OCI-LY3 (cell line): ENCODE measurements at regions not wholly inside any gene's neighbourhood (a gene's known extent, or its start where the extent isn't known, plus 50 kb on each side); places are given as distances from the start of the nearest gene placed in this dataset.

Source experiments
- H2AFZ ChIP-seq: fragments of 200-600, 300-600 bp; shearing (Covaris generic); 2 replicates; pipeline ENCODE4 v1.6.0; 2014; ENCODE audit warnings: antibody characterized with exemption, low read depth, low read length
- H3K27ac ChIP-seq: fragments of 200-600, 300-600 bp; sonication (generic); 2 replicates; pipeline ENCODE4 v1.5.1; 2014; ENCODE audit warnings: mild to moderate bottlenecking, low read length, moderate library complexity, mixed read lengths
- H3K27me3 ChIP-seq: fragments of 200-600, 300-600 bp; sonication (generic); 2 replicates; pipeline ENCODE4 v1.6.1; 2014; ENCODE audit warnings: low read depth, low read length, mixed read lengths
- H3K36me3 ChIP-seq: fragments of 200-600, 300-600 bp; sonication (generic); replicated peaks from 2 replicates; pipeline ENCODE3; 2014; ENCODE audit warnings: low read depth, low read length, mixed read lengths
- H3K4me1 ChIP-seq: fragments of 300-600, 200-600 bp; sonication (generic); 2 replicates; pipeline ENCODE4 v1.6.1; 2014; ENCODE audit warnings: low read length, mixed read lengths
- H3K4me2 ChIP-seq: fragments of 200-600, 300-600 bp; sonication (generic); 2 replicates; pipeline ENCODE4 v1.6.1; 2014; ENCODE audit warnings: low read length, mixed read lengths
- H3K4me3 ChIP-seq: fragments of 300-600, 200-600 bp; sonication (generic); 2 replicates; pipeline ENCODE4 v1.5.1; 2014; ENCODE audit warnings: antibody characterized with exemption, mild to moderate bottlenecking, low read length, moderate library complexity
- H3K79me2 ChIP-seq: fragments of 300-600, 200-600 bp; shearing (Covaris generic); 2 replicates; pipeline ENCODE4 v1.6.1; 2014; ENCODE audit warnings: mild to moderate bottlenecking, low read length, mixed read lengths
- H3K9ac ChIP-seq: fragments of 300-600, 200-600 bp; shearing (Covaris generic); 2 replicates; pipeline ENCODE4 v1.6.0; 2014; ENCODE audit warnings: mild to moderate bottlenecking, low read length, moderate library complexity
- H3K9me3 ChIP-seq: fragments of 200-600, 300-600 bp; shearing (Covaris generic); 2 replicates; pipeline ENCODE4 v1.6.1; 2014; ENCODE audit warnings: low read length, mixed read lengths; ENCODE audit not compliant: insufficient read depth
- H4K20me1 ChIP-seq: fragments of 200-600, 300-600 bp; sonication (generic); 2 replicates; pipeline ENCODE4 v1.6.1; 2016; ENCODE audit warnings: low read length, mixed read lengths; ENCODE audit not compliant: insufficient read depth
- EZH2phosphoT487 ChIP-seq: fragments of 200-600 bp; shearing (Covaris generic); IDR thresholded peaks from 2 replicates; pipeline ENCODE4 v1.6.1; 2018; ENCODE audit warnings: antibody characterized with exemption, mixed run types, low read depth
- TF ChIP-seq, protein P1 (sequence below): fragments of 200-600, 300-600 bp; sonication (generic); IDR thresholded peaks from 2 replicates; pipeline ENCODE4 v1.5.1; 2014; ENCODE audit warnings: antibody characterized with exemption, low read length, low read depth

GRCh38 chr16:58912571-58912970 is 178.5 kb upstream of the GOT2 start:
- Histone ChIP-seq H3K4me2 (no peak overlapping the region), H3K4me1 (no peaks in the 10 kb centered on the region), H3K4me3 (no peak overlapping the region), H3K27ac (no peak overlapping the region), H3K27me3 (0 out of 2 replicates have a peak, but pooled peaks cover under 1% of the 10 kb centered on the region), H3K36me3 (no peaks in the 10 kb centered on the region), H2AFZ (no peak overlapping the region), H4K20me1 (no peaks in the 10 kb centered on the region), H3K9me3 (no peaks in the 10 kb centered on the region), H3K9ac (no peak overlapping the region), H3K79me2 (no peaks in the 10 kb centered on the region)
- TF ChIP-seq EZH2phosphoT487 = no peak
- TF ChIP-seq, protein P1, sequence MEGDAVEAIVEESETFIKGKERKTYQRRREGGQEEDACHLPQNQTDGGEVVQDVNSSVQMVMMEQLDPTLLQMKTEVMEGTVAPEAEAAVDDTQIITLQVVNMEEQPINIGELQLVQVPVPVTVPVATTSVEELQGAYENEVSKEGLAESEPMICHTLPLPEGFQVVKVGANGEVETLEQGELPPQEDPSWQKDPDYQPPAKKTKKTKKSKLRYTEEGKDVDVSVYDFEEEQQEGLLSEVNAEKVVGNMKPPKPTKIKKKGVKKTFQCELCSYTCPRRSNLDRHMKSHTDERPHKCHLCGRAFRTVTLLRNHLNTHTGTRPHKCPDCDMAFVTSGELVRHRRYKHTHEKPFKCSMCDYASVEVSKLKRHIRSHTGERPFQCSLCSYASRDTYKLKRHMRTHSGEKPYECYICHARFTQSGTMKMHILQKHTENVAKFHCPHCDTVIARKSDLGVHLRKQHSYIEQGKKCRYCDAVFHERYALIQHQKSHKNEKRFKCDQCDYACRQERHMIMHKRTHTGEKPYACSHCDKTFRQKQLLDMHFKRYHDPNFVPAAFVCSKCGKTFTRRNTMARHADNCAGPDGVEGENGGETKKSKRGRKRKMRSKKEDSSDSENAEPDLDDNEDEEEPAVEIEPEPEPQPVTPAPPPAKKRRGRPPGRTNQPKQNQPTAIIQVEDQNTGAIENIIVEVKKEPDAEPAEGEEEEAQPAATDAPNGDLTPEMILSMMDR = no peak

GRCh38 chr16:58906981-58907715 is 173.0 kb upstream of the GOT2 start:
- no peak overlapping the region for H3K4me2 ChIP-seq
- no peaks in the 10 kb centered on the region for H3K36me3 ChIP-seq
- no peak overlapping the region for H2AFZ ChIP-seq
- no peaks in the 10 kb centered on the region for H4K20me1 ChIP-seq
- H3K27me3 ChIP-seq = 0 out of 2 replicates have a peak, but pooled peaks cover 7% of the 10 kb centered on the region
- H3K4me1 ChIP-seq = no peaks in the 10 kb centered on the region
- no peak overlapping the region for H3K27ac ChIP-seq
- H3K79me2 ChIP-seq = no peaks in the 10 kb centered on the region
- TF ChIP-seq, protein P1 = no peak
- TF ChIP-seq EZH2phosphoT487 = no peak
- H3K4me3 ChIP-seq = no peak overlapping the region
- no peak overlapping the region for H3K9ac ChIP-seq
- H3K9me3 ChIP-seq = no peaks in the 10 kb centered on the region

GRCh38 chr16:58904291-58904690 is 170.2 kb upstream of the GOT2 start:
- Histone ChIP-seq H3K27ac (no peak overlapping the region), H2AFZ (no peak overlapping the region), H4K20me1 (no peaks in the 10 kb centered on the region), H3K4me3 (no peak overlapping the region), H3K9me3 (no peaks in the 10 kb centered on the region), H3K4me2 (no peak overlapping the region), H3K36me3 (no peaks in the 10 kb centered on the region), H3K9ac (no peak overlapping the region), H3K27me3 (peaks cover 19% of the 10 kb centered on the region; the same call in 1 of the 2 replicates), H3K79me2 (no peaks in the 10 kb centered on the region), H3K4me1 (no peaks in the 10 kb centered on the region)
- TF ChIP-seq, protein P1 = no peak
- TF ChIP-seq EZH2phosphoT487 = no peak

- Histone ChIP-seq H2AFZ (no peak overlapping the region), H3K27me3 (peaks cover 20% of the 10 kb centered on the region), H3K4me3 (no peak overlapping the region), H3K9me3 (no peaks in the 10 kb centered on the region), H3K4me1 (no peaks in the 10 kb centered on the region), H3K79me2 (no peaks in the 10 kb centered on the region), H3K27ac (no peak overlapping the region), H3K36me3 (no peaks in the 10 kb centered on the region), H3K9ac (no peak overlapping the region), H3K4me2 (no peak overlapping the region), H4K20me1 (no peaks in the 10 kb centered on the region)
- TF ChIP-seq EZH2phosphoT487 = no peak
- TF ChIP-seq, protein P1 = no peak
Observed at GRCh38 chr16:58889516-58889915, 155.4 kb upstream of the GOT2 start.
